HFF-Myc (cell line): ENCODE measurements at regions not wholly inside any gene's neighbourhood (a gene's known extent, or its start where the extent isn't known, plus 50 kb on each side); places are given as distances from the start of the nearest gene placed in this dataset.
"Not testable (repeated sequence)": the region's sequence is repeated elsewhere in the genome, so short reads cannot be mapped to it uniquely, and the experiment has no call there.

Source experiments
- DNase-seq: peaks from one replicate; pipeline ENCODE4 v3.0.0-alpha.2; 2011; ENCODE audit warnings: low read depth; ENCODE audit errors: extremely low read depth
- H3K4me3 ChIP-seq: replicated peaks from 2 replicates; pipeline ENCODE4 v1.5.1; 2011; ENCODE audit warnings: low read depth, mild to moderate bottlenecking, control low read depth, low read length
- TF ChIP-seq, protein P1 (sequence below): IDR thresholded peaks from 2 replicates; pipeline ENCODE4 v1.5.1; 2012; ENCODE audit warnings: mild to moderate bottlenecking, low read depth, low read length, control low read depth; ENCODE audit errors: missing control alignments

DNA sequence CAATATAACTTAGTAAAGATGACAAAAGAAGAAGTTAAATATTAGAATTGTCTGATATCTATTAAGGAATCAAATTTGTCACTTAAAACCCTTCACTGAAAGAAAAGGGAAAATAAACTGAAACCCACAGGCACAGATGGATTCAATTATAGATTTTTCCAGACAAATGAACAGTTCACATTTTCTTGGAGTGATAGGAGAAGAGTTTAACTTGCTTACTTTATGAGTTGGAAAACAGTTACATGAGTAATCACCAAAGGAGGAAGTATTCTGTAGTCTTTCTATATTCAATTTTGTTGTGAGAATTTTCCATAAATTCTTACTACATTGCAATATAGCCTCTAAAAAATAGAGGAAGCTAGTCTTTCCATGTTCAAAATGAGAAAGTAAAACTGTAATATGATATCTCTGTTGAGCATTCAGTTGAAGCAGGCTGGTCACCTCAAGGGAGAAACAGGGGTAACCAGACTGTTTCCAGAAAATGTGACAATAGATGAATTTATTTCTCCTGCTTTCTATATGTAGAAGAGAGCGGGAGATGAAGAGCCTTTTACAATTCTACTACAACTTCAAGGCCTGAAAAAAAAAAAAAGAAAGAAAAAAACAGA lies 330.3 kb upstream of the EPHA5 start:
- H3K4me3 ChIP-seq: no peak overlapping the region
- TF ChIP-seq, protein P1, sequence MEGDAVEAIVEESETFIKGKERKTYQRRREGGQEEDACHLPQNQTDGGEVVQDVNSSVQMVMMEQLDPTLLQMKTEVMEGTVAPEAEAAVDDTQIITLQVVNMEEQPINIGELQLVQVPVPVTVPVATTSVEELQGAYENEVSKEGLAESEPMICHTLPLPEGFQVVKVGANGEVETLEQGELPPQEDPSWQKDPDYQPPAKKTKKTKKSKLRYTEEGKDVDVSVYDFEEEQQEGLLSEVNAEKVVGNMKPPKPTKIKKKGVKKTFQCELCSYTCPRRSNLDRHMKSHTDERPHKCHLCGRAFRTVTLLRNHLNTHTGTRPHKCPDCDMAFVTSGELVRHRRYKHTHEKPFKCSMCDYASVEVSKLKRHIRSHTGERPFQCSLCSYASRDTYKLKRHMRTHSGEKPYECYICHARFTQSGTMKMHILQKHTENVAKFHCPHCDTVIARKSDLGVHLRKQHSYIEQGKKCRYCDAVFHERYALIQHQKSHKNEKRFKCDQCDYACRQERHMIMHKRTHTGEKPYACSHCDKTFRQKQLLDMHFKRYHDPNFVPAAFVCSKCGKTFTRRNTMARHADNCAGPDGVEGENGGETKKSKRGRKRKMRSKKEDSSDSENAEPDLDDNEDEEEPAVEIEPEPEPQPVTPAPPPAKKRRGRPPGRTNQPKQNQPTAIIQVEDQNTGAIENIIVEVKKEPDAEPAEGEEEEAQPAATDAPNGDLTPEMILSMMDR: no peak
- no peak for DNase-seq

- TF ChIP-seq, protein P1: no peak
- no peak overlapping the region for H3K4me3 ChIP-seq
- no peak for DNase-seq
Observed at GRCh38 chr4:65999518-65999871, 329.2 kb upstream of the EPHA5 start.

- not testable (repeated sequence) for DNase-seq, H3K4me3 ChIP-seq
Observed at GRCh38 chr4:65998807-65999517, 328.7 kb upstream of the EPHA5 start.

DNA sequence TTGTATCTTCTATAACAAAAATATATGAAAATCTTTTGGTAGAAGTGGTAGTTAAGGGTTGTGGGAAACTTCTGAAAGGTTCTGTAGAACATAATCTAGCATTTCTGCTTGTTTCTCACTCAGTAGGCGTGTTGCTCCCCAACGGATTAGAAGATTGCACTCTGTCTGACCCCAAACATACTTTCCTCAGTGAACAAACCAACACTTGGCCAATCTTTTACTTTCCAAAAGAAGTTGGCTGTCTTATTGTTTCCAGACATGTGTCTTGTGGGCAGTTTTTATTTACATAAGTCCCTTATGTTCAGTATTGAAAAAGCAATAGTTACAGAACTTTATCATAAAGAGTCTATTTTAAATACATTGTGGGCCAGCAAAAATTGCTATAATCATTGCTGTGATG lies 312.8 kb upstream of the EPHA5 start:
- H3K4me3 ChIP-seq: no peak overlapping the region
- no peak for DNase-seq
- TF ChIP-seq, protein P1: no peak

GRCh38 chr4:65976287-65976686 lies 306.0 kb upstream of the EPHA5 start:
- TF ChIP-seq, protein P1: no peak
- H3K4me3 ChIP-seq: no peak overlapping the region
- DNase-seq: no peak

DNA sequence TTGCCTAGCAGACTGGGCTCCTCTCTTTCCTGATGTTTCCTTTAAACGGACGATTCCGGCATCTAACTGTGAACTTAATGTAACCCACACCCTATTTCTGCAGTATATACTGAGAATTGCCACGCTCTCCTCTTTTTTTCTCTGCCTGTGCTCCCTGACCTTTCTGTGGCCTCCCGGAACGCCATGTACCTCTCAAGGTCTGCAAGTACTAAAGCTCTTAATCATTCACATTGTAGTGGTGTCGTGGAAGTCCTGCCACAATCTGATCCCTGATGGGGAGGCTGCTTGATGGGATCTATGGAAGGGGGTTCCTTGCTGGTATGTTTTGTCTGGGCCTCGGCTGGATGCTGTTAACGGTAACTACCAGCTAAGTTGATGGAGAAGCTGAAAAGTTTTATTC lies 302.9 kb upstream of the EPHA5 start:
- H3K4me3 ChIP-seq: no peak overlapping the region
- TF ChIP-seq, protein P1: no peak
- DNase-seq: no peak

GRCh38 chr4:65971686-65972085 lies 301.4 kb upstream of the EPHA5 start:
- DNase-seq: no peak
- TF ChIP-seq, protein P1: no peak
- H3K4me3 ChIP-seq: no peak overlapping the region
